ENCODE measurements at regions not wholly inside any gene's neighbourhood (a gene's known extent, or its start where the extent isn't known, plus 50 kb on each side); places are given as distances from the start of the nearest gene placed in this dataset.

- peak; percentile 91 for DNase-seq (ENCODE audit: extremely low read depth, low read depth)
- peak; percentile 39 for TF ChIP-seq CTCF (IDR thresholded peaks at IDR 0.05; ENCODE audit: low read depth, low read length, missing control alignments)
- no peak overlapping the region for H3K4me3 ChIP-seq (replicated peaks; ENCODE audit: low read depth, low read length)
These were observed 270.4 kb downstream of the HGF start for GRCh38 chr7:81499262-81500116.

DNA sequence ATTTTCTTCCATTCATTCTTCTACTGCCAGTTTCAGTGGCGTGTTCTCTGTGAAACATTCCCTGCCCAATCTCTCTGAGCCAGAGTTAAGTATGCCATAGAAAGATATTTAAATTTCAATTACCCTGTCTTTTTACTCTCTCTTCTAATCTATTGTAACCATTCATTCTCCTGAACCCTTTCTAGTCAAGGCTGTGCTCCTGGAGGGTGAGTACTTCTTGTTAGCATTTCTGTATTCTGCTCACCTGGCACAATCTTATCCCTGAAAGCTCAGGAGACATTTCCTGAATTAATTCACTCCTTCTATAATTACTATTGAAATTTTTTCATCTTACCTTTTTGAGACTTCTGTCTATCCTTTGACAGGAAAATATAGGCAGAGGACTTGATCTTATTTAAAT, 271.7 kb downstream of the HGF start:
- no peak for TF ChIP-seq CTCF (IDR thresholded peaks at IDR 0.05; ENCODE audit: low read depth, low read length, missing control alignments)
- no peak for DNase-seq (ENCODE audit: extremely low read depth, low read depth)
- no peak overlapping the region for H3K4me3 ChIP-seq (replicated peaks; ENCODE audit: low read depth, low read length)

DNA sequence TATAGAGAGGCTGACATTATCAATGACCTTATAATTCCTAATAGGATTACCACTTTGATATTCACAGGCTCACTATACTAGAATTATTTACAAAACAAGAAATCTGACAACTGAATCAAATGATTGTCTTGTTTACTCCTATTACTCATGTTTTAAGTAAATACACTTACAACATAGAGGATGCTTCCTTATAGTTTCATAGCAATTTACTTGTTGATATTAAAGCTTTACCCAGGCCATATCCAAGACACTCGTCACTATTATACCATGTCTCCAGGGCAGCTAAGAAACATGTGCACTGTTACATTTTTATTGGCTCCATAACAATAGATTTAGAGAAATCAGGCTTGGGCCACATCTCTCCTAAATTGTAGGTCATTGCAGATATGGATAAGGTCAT, 276.9 kb downstream of the HGF start:
- DNase-seq (ENCODE audit: extremely low read depth, low read depth): no peak
- TF ChIP-seq CTCF (IDR thresholded peaks at IDR 0.05; ENCODE audit: low read depth, low read length, missing control alignments): no peak
- H3K4me3 ChIP-seq (replicated peaks; ENCODE audit: low read depth, low read length): no peak overlapping the region

GRCh38 chr7:81492240-81492639, 277.6 kb downstream of the HGF start:
- no peak for TF ChIP-seq CTCF (IDR thresholded peaks at IDR 0.05; ENCODE audit: low read depth, low read length, missing control alignments)
- H3K4me3 ChIP-seq (replicated peaks; ENCODE audit: low read depth, low read length): no peak overlapping the region
- DNase-seq (ENCODE audit: extremely low read depth, low read depth): no peak

- H3K4me3 ChIP-seq (replicated peaks; ENCODE audit: low read depth, low read length): no peak overlapping the region
- TF ChIP-seq CTCF (IDR thresholded peaks at IDR 0.05; ENCODE audit: low read depth, low read length, missing control alignments): no peak
- no peak for DNase-seq (ENCODE audit: extremely low read depth, low read depth)
These were observed 278.3 kb downstream of the HGF start for GRCh38 chr7:81491573-81491972.

- TF ChIP-seq CTCF (IDR thresholded peaks at IDR 0.05; ENCODE audit: low read depth, low read length, missing control alignments): no peak
- DNase-seq (ENCODE audit: extremely low read depth, low read depth): no peak
- H3K4me3 ChIP-seq (replicated peaks; ENCODE audit: low read depth, low read length): no peak overlapping the region
These were observed 281.6 kb downstream of the HGF start for GRCh38 chr7:81488210-81488609.

All from HFF-Myc (cell line).